HG03378 (cell line): ENCODE measurements at regions not wholly inside any gene's neighbourhood (a gene's known extent, or its start where the extent isn't known, plus 50 kb on each side); places are given as distances from the start of the nearest gene placed in this dataset.

Source experiments
- ATAC-seq: cut with Tn5 transposase; IDR thresholded peaks from one replicate; pipeline ENCODE4 v1.9.1; 2021; ENCODE audit warnings: mild to moderate bottlenecking, moderate library complexity; ENCODE audit not compliant: unreplicated experiment

DNA sequence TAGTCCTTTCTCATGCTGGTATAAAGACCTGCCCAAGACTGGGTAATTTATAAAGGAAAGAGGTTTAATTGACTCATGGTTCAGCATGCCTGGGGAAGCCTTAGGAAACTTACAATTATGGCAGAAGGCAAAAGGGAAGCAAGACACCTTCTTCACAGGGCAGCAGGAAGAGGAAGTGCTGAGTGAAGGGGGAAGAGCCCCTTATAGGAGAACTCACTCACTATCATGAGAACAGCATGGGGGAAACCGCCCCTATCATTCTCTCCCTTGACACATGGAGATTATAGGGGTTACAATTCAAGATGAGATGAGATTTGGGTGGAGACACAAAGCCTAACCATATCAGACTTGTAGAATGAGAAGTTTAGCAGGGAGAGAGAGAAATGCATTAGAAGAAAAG is 373.3 kb upstream of the DIAPH2 start:
- ATAC-seq = no peak

DNA sequence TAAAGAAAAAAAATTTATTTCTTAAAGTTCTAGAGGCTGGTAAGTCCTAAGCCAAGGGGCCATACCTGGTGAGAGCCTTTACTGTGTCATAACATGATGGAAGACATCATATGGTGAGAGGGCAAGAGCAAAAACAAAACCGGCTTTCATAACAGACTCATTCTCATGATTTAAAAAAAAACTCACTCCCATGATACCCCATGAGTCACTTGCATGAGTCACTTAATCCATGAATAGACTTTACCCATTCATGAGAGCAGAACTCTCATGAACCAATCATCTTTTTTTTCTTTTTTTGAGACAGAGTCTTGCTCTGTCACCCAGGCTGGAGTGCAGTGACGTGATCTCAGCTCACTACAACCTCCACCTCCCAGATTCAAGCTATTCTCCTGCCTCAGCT is 369.7 kb upstream of the DIAPH2 start:
- ATAC-seq = no peak

DNA sequence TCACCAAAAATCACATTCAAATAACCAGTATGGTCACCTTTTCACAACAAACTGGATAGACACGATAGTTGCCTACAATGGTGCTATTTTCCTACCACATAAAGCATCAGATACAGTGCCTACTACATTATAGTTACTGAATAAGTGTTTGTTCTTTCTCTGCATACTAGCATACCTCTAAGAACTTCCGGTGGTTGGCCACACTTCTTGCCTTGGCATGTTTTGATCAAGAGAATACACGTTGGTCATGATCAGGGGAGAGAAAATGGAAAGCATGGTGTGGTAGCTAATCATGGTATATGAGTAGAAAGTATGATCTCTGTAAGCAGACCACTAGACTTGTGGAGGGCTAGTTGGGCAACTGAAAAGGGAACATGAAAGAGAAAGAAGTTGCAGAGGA is 322.8 kb upstream of the DIAPH2 start:
- no peak for ATAC-seq

DNA sequence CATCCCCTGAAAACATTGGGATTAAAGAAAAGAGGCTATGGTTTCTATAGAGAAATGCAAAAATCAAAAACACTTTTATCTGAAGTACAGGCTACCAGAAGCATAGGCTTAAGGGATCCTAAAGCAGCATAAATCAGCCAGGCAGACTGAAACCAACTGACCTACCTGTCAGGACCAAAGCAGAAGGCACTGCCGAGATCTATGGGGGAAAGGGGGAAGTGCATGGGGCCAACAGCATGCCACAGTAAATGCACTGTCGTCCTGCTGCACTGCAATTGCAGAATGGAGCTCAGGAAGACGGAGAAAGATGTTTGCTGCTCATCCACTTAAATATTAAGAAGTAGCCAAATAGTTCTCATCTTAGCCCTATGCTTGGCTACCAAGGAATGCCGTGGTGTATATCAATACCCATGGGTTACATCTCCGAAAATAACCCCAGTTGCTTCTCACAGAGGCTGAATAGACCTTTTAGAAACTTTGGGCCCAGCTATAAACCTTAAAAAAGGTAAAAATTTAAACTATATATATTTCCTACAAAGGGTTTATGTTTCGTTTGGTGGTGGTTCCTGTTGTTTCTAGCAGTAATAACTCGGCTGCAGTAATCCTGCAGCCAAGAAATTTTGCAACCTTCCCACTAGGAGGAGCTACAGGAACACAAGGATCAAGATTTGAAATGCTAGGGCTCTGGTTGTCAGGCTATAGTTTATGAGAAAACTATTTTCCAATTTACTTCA is 312.2 kb upstream of the DIAPH2 start:
- peak; percentile 73 for ATAC-seq

DNA sequence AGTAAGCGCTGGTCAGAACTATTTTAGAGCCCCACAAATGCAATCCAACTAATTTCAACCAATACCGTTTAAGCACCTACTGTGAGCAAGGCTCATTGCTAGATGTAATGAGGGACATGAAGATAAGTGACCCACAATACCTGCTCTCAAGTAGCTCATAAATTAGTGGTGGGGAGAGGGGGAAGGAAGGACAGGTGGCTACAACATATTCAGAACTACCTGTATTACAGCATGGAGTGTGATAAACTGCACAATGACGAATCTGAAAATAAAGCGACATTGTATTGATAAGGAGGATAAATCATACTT is 311.6 kb upstream of the DIAPH2 start:
- ATAC-seq = peak; percentile 14

DNA sequence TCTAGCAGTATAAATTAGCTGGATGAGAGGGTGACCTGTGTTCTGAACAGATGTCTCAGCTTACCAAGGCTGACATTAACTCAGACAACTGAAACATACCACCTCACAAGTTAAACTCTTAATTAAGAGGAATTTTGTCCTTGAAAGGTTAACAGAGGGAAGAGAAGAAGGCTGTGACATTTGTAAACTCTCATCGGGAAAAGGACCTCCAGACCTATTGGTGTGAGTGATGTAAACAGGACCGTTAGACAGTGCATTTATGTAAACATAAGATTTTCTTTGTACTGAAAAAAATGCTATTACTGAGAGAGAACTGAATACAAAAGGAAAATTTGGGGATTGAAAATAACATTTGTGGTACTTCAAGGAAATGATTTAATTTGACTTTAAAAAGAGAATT is 308.4 kb upstream of the DIAPH2 start:
- ATAC-seq = no peak

DNA sequence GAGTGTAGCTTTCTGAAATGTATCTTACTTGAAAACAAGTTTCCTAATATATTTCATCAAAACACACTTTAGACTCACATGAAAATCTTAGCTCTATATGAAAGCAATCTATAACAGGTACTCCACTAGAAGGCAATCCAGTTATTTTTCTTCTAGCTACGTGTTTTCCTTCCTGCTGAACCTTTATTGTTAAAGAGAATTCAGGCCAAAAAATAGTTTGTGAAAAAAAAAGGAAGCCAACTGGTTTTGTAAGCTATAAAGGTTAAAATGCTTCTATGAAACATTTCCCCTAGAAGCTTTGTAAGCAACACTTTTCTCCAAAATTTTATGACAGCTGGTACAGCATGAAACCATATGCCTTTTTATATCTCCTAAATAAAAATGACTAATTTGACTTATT is 304.7 kb upstream of the DIAPH2 start:
- ATAC-seq = no peak

DNA sequence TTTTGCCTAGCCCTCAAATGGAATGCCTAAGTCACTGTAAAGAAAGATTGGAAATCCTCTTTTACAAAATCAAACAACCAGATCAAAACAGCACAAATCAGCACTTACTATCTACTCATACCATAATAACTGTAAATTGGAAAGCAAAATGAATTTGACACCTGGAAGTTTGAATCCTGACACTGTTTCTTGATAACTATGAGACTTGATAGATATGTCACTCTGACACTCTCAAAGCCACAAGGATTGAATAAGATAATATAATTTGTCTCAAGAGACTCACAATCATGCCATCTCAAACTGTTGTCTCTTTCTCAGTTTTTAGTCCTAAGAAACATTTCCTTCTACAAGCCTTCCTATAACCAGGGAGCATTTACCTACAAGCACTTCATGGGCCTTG is 302.6 kb upstream of the DIAPH2 start:
- ATAC-seq = no peak

DNA sequence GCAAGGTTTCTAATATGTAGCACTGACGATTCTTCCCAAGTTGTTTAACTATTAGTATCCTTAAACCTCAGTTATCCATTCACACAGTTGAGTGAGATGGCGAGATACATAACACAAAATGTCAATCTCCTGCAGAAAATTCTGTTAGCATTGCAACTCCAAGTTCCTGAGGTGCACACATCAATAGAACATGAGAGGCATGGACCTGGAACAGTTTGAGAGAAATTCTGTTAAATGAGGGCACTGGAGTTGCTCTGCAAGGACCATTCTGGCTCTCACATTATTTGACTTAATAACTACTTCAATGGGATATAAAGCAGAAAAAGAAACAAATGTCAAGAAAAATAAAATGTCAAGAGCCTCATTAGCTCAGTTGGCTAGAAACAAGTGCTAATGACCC is 301.2 kb upstream of the DIAPH2 start:
- ATAC-seq = no peak

DNA sequence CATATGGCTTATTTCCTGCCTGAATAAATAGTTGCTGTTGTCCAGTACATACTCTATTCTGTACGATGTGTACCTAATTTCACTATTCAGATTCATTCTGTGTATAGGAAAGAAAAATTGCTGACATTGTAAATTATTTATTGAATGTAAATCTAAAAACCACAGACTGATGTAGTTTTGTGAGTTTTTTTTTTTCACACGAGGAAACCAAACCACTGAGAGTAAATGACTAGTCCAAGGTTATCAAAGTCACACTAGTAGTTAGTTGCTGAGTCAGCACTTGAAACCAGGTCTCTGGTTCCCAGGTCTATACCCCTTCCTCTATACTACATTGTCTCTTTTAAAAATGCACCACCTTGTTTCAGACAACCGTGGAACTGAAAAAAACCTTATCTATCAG is 298.3 kb upstream of the DIAPH2 start:
- ATAC-seq = no peak

DNA sequence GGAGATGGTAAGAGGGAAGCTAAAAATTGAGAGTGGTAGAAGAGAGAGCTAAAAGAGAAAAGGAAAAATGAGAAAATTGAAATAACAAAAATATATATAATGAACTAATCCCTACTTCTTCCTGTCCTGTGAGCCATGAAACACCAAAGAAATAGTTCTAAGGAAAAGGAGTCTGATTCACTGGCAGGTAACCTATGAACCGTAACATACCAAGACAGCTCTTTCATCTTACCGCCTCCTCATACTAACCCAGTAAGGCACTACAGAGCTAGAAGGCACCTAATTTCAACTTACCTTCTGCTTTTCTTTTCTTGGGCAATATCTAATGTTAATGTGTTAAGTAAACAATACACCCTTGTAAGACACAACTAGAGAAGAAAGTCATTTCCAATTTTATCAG is 297.7 kb upstream of the DIAPH2 start:
- no peak for ATAC-seq

DNA sequence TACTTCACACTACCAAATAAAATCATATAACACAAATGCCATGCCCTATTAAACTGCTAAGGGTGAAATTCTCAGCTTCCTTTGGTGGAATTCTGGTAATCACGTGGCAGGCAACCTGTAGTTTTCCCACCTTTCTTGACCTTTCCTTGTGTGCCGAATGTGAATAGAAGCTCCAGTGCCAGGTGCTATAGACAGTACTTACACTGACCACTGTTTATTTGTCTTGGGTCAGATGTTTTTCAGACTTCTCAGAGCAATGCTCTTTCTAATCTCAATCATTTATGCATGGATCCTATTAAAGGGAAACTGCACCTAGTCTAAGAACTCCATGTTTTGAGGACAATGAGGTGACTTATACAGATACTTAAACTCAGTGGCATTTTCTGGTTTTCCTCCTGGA is 296.8 kb upstream of the DIAPH2 start:
- ATAC-seq = no peak

DNA sequence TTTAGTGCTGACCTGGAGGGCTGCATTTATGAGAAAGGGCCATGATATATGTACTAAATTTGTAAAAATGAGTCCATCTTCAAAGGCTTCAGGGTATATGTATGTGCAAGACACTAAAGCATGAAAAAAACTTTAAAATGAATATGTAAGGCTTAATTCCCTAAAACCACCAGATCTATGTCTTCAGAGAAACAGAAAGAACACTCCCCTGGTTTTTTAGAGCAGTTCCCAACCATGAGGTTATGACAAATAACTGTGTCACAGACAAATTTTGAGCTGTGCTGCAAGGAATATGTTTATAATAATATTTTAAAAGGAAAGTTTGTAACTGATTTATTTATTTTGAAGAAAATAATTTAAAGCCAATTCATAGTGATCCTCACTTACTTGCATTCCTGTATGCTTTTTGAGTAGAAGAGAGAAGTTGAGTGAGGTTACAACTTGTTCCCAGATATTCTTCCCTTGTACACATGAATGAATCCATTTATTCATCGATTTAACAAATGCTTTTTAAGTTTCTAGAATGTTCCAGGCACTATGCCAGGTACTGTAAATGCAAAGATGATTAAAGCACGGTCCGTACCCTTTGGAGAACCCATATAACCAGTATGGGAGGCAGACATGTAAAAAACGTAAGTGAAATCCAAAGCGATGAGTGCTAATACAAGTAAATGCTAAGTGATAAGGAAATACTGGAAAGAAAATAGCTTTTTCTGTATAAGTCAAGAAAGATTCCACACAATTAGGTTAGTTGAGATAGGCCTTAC is 295.2 kb upstream of the DIAPH2 start:
- no peak for ATAC-seq

DNA sequence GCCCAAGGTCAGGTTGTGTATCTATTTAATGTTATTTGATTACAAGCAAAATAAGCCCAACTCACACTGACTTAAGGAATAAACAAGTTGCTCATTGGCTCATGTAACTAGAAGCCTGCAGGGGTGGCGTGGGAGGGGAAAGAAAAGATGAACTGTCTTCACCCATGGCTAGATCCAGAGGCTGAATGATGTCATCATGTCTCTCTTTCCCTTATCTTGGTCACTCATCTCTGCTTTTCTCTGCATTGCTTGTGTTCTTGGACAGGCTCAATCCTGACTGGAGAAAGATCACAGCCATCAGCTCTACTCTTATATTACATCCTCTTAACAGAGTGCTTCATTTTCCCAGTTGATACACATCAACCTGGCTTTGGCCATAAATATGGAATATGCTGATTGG is 290.0 kb upstream of the DIAPH2 start:
- ATAC-seq = no peak

DNA sequence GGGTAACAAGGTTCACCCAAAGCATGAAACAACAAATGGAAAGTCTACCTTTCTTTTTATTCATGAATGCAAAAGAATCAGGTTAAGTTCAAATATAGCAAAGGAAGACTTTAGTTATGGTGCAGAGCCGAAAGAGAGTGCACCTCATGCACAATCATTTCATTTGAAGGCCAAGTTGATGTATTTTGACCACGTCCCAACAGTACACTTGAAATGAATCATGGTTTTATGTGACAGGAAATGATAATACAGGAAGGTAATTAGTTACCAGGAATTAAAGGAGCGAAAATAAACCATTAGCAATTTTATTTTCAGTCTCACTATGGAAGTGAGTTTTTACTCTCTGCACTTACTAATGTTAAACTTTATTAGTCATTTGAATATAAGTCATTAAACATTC is 281.2 kb upstream of the DIAPH2 start:
- ATAC-seq = no peak

DNA sequence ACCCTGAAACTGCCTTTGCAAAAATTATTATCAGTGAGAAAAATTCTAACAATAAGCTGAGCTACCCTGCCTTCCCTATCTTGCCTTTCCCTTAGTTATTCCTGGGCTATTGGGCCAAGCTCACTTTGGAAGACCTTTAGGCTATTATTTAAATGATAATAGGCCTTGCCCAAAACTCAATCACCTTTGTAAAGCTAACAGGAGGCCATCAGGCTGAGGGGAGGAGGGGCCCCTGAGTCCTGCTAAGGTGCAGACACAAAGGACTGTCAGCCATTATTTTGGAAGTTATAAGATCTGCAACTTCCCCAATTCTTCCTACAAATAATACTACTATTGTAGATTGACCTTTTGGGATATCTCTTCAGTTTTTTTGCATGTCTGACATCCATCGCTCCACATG is 278.8 kb upstream of the DIAPH2 start:
- ATAC-seq = no peak

DNA sequence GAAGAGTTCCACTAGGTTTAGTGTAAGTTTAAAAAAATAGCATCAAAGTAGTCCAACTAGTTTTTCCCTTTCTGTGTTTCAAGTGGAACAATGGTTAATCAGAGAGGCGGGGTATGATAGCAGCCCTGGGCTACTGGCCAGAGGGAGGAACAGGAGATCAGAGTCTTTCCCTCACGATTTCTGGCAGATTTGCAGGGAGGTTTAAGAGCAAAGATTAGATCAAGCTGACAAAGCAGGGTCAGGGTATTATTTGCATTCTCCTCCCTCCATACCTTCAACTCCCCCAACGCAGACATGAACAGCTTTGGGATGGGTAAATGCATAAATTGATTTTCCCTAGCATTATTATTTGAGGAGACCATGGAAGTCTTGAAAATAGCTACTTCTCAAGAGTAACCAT is 277.6 kb upstream of the DIAPH2 start:
- ATAC-seq = no peak

DNA sequence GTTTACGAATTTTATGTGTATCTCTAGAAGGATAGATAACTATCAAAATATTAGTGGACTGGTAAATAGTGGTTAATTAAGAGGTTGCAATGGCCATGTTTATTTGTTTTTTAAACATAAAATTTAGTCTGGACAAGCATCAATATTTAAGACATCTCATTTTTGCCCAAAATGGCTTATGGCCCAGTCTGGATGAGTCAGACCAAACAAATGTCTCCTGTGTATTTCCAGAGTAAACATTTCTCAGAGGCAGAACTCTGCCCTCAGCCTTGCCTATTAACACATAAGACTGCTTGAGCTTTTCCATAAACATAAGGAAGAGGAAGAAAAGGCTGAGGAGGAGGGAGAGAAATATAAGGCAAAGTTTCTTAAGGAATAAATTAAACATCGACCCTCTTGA is 277.1 kb upstream of the DIAPH2 start:
- no peak for ATAC-seq

DNA sequence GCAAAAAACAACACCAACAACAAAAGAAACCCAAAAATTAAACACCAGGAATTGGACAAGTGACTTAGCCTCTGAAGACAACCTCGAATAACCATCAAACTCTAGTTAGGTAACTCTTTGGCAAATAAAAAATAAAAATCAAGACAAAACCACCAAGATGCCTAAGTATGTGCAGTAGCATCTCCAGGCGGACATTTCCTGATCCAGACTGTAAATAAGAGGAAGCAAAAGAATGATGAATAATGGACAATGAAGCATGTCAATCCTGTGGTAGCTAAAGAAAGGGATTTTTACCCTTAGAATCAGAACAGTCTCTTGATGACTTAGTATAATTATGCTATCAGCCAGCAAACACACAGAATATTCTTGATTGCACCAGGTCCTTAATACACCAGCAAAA is 276.7 kb upstream of the DIAPH2 start:
- no peak for ATAC-seq

DNA sequence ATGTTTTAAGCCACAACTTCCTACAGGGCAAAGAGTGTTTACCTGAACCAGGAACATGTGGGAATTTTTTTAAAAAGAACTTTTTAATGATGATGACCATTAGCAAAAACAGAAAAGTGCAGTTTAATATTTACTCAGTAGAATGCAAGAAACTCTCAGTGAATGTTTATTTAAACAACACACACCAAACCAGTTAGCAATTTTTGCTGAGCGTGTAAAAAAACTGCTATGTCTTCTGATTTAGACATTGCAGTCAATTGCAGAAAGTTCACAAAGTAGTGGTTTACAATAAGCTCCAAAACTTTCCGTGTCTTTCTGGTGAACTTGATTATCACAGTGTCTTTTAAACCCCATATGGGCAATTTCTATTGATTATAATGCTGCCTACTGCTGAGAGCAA is 273.7 kb upstream of the DIAPH2 start:
- no peak for ATAC-seq

DNA sequence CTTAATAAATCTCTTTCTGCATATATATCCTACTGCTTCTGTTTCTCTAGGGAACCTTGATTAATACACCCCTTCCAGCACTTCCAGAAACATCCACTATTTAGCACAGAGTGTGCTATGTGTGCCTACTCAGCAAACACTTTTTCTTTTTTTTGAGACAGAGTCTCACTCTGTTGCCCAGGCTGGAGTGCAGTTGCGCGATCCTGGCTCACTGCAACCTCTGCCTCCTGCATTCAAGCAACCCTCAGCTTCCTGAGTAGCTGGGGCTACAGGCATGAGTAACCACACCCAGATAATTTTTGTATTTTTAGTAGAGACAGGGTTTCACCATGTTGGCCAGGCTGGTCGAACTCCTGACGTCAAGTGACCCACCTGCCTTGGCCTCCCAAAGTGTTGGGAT is 266.9 kb upstream of the DIAPH2 start:
- ATAC-seq = no peak

DNA sequence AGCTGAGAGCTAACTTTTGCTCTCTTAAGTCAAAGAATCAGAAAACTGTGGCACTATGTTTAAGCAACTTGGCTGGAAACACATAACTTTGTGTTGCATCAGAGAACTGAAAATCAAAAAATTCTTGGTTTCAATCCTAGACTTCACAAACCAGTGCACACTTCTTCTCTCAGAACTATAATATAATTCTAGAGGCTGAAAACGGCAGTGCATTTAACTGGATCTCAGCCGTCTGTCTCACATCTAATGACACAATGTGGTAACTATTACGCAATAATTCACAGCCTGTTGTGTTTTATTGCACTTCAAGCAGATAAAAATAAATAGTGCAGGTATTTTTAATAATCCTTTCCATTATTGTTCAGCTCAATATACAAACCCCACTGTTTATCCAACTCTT is 260.6 kb upstream of the DIAPH2 start:
- ATAC-seq = no peak

DNA sequence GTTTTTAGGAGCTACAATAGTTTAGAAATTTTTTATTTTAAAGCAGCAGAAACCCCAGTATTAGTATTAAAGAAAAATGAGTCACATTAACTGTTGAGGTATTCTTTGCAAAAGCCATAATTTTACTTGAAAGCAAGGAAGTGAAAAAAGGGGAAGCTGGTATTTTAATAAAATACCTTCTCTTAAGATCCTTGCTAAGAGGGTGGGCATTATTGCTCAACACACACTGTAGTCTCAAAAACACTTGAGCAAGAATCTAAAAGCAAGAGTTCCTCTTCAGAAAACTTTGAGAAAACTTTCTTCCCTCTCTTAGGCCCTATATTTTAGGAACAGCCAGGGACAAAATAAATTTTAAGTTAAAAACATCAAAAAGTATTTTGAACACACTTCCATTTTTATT is 259.4 kb upstream of the DIAPH2 start:
- no peak for ATAC-seq
